ENCODE measurements at regions not wholly inside any gene's neighbourhood (a gene's known extent, or its start where the extent isn't known, plus 50 kb on each side); places are given as distances from the start of the nearest gene placed in this dataset.

DNA sequence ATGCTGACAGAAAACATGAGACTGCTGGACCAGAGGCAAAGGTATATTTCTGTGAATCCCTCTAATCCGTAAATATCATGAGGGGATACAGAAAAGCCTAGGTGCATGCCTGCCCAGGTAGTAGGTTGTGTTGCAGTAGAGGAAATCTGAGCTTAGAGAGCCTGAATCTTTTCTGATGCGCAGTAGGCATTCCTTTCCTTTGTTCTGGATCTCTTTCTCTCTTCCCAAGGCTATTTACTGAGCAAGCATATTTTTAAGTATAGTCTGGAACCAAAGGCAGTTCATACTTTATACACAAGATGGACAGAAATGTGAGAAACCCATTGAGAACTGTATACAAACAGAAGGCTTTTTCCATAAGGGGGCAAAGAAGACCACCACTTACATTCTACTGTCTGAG is 359.3 kb downstream of the TMEM161B start:
- ChIA-PET POLR2A (no interaction called here), CTCF (no interaction called here)
- Mint-ChIP-seq H3K36me3 (ENCODE audit: low read depth) (no peaks in the 10 kb centered on the region), H3K27ac (no peak overlapping the region), H3K4me3 (no peak overlapping the region), H3K4me1 (no peaks in the 10 kb centered on the region), H3K27me3 (no peaks in the 10 kb centered on the region), H3K9me3 (no peaks in the 10 kb centered on the region)
- no peak for DNase-seq

DNA sequence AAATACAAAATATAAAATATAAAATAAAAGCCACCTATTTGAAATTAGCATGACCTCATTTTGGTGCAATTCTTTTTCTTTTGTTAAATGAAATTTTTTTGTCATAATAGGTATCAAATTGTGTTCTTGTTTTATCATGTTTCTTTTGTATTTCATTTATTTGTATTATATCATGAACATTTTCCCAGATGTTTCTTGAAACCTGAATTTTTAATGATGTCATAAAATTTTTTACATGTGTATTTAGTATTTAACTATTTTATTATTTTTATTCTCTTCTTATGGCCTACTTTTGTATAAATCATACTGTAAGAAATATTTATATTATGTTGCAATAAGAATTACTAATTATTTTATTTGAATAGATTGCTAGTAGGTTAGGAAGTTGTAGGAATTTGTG is 361.7 kb downstream of the TMEM161B start:
- DNase-seq = no peak
- POLR2A ChIA-PET = no interaction called here
- CTCF ChIA-PET = no interaction called here
- Mint-ChIP-seq H3K9me3 (no peaks in the 10 kb centered on the region), H3K4me1 (no peaks in the 10 kb centered on the region), H3K36me3 (ENCODE audit: low read depth) (no peaks in the 10 kb centered on the region), H3K27ac (no peak overlapping the region), H3K4me3 (no peak overlapping the region), H3K27me3 (no peaks in the 10 kb centered on the region)

DNA sequence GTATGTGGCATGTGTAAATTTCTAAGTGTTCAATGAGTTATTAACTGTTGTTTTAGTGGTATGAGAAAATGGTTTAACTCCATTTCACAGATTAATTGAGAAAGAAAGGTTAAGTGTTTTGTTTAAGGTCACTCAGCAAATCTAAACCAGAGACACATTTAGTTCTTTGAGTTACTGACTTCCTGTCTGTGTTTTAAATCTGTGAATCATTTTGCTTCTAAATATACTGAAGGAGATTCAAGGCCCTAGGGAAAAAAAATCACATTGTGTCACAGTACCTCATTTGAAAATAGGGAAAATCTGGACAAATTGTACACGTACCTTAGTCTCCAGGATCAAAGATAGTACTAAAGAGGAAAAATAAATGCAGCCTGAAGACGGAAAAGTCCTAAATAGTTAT is 368.2 kb downstream of the TMEM161B start:
- no peak for DNase-seq
- CTCF ChIA-PET = no interaction called here
- Mint-ChIP-seq H3K27ac (no peak overlapping the region), H3K27me3 (no peaks in the 10 kb centered on the region), H3K4me1 (no peaks in the 10 kb centered on the region), H3K9me3 (no peaks in the 10 kb centered on the region), H3K36me3 (ENCODE audit: low read depth) (no peaks in the 10 kb centered on the region), H3K4me3 (no peak overlapping the region)
- POLR2A ChIA-PET = no interaction called here

DNA sequence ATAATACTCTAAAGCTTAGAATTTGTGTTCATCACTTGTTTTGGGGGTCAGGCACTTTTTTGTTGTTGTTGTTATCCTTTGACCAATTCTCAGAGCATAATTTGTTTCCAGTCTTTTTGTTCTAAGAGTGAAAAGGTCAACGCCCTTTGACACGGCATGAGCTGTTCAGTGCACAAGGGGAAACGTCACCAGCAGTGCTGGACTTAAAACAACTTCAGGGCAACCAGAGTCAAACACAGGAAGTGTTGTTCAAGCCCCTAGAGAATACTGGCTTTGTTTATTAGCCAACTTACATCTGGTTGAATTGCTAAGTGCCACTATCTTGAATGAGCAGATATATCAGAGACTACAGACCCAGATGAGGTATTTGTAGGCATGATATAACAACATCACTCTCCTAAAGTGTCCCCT is 368.9 kb downstream of the TMEM161B start:
- CTCF ChIA-PET = no interaction called here

DNA sequence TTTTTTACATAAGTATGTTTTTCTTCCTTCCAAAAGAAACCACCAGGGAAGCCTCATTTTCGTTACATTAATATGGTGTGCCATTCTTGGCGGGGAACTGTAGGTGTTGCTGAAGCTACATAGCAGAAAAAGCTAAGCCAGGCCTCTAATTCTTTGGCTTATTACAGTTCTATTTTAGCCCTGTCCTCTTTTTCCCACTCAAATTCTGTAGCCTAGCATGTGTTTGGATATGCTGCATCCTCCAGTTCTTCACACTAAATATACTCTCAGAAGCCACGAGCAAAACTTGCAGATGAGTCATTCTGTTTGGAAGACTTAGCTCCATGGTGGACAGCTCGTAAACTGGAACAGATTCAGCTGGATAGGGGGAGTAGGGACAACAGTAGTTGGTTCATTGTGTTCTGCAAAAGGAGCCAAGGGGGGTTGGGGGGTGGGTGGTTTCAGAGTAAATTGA is 369.4 kb downstream of the TMEM161B start:
- DNase-seq = no peak
- CTCF ChIA-PET = no interaction called here
- Mint-ChIP-seq H3K4me3 (no peak overlapping the region), H3K4me1 (no peaks in the 10 kb centered on the region), H3K27ac (no peak overlapping the region), H3K9me3 (no peaks in the 10 kb centered on the region), H3K36me3 (ENCODE audit: low read depth) (no peaks in the 10 kb centered on the region), H3K27me3 (no peaks in the 10 kb centered on the region)
- POLR2A ChIA-PET = no interaction called here

More for the DNA sequence above, 368.9 kb downstream of the TMEM161B start:
- no peaks in the 10 kb centered on the region for H3K9me3 Mint-ChIP-seq
- no peaks in the 10 kb centered on the region for H3K36me3 Mint-ChIP-seq (ENCODE audit: low read depth)
- no peaks in the 10 kb centered on the region for H3K4me1 Mint-ChIP-seq
- POLR2A ChIA-PET = no interaction called here
- no peaks in the 10 kb centered on the region for H3K27me3 Mint-ChIP-seq
- DNase-seq = no peak
- no peak overlapping the region for H3K4me3 Mint-ChIP-seq
- H3K27ac Mint-ChIP-seq = no peak overlapping the region

DNA sequence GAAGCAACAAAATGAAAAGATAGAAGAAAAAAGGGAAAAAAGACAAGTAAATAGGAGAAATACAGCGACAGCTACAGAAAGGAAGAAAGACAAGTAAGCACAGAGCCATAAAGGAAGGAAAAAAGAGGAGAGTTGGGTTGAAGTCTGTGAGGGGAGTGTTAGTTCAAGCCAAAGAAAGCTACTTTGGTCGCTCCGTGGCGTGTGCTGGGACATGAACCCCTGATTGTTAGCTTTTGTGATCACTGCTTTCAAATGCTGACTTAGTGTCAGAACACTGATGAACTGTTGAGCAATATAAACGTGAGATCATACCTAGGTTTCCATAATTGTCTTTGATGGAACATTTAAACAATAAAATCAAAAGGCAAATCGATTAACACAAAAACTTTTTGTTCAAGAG is 370.1 kb downstream of the TMEM161B start:
- POLR2A ChIA-PET = no interaction called here
- no peaks in the 10 kb centered on the region for H3K9me3 Mint-ChIP-seq
- H3K36me3 Mint-ChIP-seq (ENCODE audit: low read depth) = no peaks in the 10 kb centered on the region
- no peak overlapping the region for H3K27ac Mint-ChIP-seq
- H3K27me3 Mint-ChIP-seq = no peaks in the 10 kb centered on the region
- H3K4me1 Mint-ChIP-seq = no peaks in the 10 kb centered on the region
- H3K4me3 Mint-ChIP-seq = no peak overlapping the region
- CTCF ChIA-PET = no interaction called here
- DNase-seq = no peak

DNA sequence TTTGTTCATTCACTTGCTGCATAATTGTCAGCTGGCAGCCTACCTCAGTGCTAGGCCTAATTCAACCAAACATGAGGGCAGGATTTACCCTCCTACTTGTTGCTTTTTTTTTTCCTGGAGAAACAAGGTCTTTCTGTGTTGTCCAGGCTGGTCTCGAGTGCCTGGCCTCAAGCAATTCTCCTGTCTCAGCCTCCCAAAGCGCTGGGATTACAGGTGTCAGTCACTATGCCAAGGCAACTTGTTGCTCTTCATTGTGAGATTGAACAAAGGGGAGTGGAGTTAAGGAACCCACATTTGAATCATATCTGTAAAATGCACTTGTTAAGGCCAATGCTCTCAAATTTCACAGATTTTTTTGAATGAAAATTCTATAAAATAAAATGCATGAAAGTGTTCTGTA is 380.5 kb downstream of the TMEM161B start:
- POLR2A ChIA-PET = no interaction called here
- no peak overlapping the region for H3K4me3 Mint-ChIP-seq
- H3K4me1 Mint-ChIP-seq = no peaks in the 10 kb centered on the region
- no peaks in the 10 kb centered on the region for H3K27me3 Mint-ChIP-seq
- no peak overlapping the region for H3K27ac Mint-ChIP-seq
- no peaks in the 10 kb centered on the region for H3K9me3 Mint-ChIP-seq
- no peaks in the 10 kb centered on the region for H3K36me3 Mint-ChIP-seq (ENCODE audit: low read depth)
- CTCF ChIA-PET = no interaction called here
- no peak for DNase-seq

DNA sequence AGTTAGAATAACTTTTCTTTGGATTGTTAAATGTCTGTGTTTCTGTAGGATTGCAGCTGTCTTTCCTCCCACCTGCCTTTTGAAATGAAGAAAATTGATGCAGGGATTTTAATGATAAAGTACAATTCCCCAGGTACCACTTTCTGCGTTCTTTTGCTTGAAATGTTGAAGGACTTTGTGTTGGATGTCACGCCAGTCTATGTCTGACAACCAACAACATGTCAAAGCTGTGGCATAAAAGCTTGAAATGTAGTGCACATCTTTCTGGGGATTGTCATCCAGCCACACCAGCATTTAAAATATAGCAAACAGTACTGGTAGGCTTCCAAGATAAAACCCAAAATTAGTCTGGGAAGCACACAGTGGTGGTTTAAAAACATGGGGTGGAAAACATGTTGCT is 381.4 kb downstream of the TMEM161B start:
- Mint-ChIP-seq H3K27ac (no peak overlapping the region), H3K36me3 (ENCODE audit: low read depth) (no peaks in the 10 kb centered on the region), H3K27me3 (no peaks in the 10 kb centered on the region), H3K4me3 (no peak overlapping the region), H3K9me3 (no peaks in the 10 kb centered on the region), H3K4me1 (no peaks in the 10 kb centered on the region)
- DNase-seq = no peak
- ChIA-PET POLR2A (no interaction called here), CTCF (no interaction called here)

DNA sequence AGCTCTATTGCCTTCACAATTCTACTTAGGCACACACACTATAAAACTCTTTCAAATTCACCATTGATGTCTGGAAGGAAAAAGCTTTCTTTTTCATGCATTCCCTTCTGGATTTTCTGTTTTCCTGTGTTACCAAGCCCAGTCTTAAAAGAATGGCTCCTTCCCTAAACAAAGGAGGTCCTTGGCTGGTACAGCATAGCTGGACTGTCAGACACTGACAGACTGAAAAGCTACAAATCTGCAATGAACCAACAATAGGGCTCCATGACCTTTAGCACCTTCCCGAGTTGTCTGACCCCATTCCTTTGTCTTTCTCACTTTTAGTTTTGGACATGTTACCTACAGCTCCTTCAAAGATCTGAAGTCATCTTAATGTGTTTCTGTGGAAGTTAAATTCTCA is 382.5 kb downstream of the TMEM161B start:
- DNase-seq = no peak
- H3K36me3 Mint-ChIP-seq (ENCODE audit: low read depth) = no peaks in the 10 kb centered on the region
- no peaks in the 10 kb centered on the region for H3K27me3 Mint-ChIP-seq
- CTCF ChIA-PET = no interaction called here
- H3K4me1 Mint-ChIP-seq = no peaks in the 10 kb centered on the region
- no peaks in the 10 kb centered on the region for H3K9me3 Mint-ChIP-seq
- H3K4me3 Mint-ChIP-seq = no peak overlapping the region
- no peak overlapping the region for H3K27ac Mint-ChIP-seq
- POLR2A ChIA-PET = no interaction called here

DNA sequence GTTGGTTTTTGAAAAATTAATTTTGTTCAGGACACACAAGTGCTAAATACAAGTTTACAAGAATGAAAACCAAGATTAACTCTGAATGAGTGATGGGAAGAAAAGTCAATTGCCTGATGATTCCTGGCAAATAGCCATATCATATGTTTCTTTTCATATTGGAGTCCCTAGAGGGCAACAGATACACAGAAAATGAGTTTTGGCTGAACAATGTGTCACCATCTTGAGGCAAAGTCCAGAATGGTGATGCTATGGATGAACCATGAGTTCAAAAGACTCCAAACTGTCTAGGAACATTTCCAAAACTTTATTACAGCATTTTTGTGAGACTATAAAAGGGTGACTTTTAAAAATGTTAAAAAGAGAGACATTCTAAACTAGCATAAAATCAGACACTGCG is 382.9 kb downstream of the TMEM161B start:
- Mint-ChIP-seq H3K36me3 (ENCODE audit: low read depth) (no peaks in the 10 kb centered on the region), H3K4me1 (no peaks in the 10 kb centered on the region), H3K9me3 (no peaks in the 10 kb centered on the region), H3K4me3 (no peak overlapping the region), H3K27ac (no peak overlapping the region), H3K27me3 (no peaks in the 10 kb centered on the region)
- no peak for DNase-seq
- CTCF ChIA-PET = no interaction called here
- POLR2A ChIA-PET = no interaction called here

DNA sequence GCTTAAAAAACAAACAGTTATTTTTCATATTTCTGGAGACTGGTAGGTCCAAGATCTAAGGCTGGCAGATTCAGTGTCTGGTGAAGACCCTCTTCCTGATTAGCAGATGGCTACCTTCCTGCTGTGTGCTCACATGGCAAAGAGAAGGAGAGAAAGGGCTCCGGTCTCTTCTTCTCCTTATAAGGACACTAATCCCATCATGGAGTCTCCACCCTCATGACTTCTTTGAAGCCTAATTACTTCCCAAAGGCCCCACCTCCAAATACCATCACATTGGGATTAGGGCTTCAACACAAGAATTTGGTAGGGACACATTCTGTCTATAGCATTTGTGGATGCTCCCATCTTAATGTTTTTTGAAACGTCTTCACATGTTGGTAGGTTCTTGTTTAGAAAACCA is 391.1 kb downstream of the TMEM161B start:
- DNase-seq = no peak
- no peaks in the 10 kb centered on the region for H3K36me3 Mint-ChIP-seq (ENCODE audit: low read depth)
- H3K4me3 Mint-ChIP-seq = no peak overlapping the region
- no peaks in the 10 kb centered on the region for H3K9me3 Mint-ChIP-seq
- no peaks in the 10 kb centered on the region for H3K4me1 Mint-ChIP-seq
- ChIA-PET CTCF (no interaction called here), POLR2A (no interaction called here)
- H3K27ac Mint-ChIP-seq = no peak overlapping the region
- no peaks in the 10 kb centered on the region for H3K27me3 Mint-ChIP-seq

DNA sequence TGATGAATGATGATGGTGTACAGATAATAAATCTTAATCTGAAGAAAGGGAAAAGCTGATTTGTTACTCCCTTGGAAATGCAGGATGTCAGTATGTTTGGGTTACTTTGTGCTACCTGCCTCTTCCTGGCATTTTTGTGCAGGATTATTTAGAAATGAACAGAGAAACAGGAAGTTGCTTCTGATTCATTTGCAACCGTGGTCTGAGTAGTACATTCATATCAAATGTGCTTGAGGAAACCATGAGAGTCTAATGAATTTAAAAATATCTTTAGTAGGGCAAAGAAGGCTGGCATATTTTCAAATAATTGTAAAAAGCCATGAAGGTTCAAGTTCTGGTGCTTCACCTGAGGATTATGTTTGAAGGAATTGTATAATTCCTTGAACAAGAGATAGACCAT is 391.6 kb downstream of the TMEM161B start:
- no peaks in the 10 kb centered on the region for H3K4me1 Mint-ChIP-seq
- no peaks in the 10 kb centered on the region for H3K27me3 Mint-ChIP-seq
- no peaks in the 10 kb centered on the region for H3K36me3 Mint-ChIP-seq (ENCODE audit: low read depth)
- no peaks in the 10 kb centered on the region for H3K9me3 Mint-ChIP-seq
- no peak overlapping the region for H3K4me3 Mint-ChIP-seq
- CTCF ChIA-PET = no interaction called here
- no peak overlapping the region for H3K27ac Mint-ChIP-seq
- no peak for DNase-seq
- POLR2A ChIA-PET = no interaction called here

DNA sequence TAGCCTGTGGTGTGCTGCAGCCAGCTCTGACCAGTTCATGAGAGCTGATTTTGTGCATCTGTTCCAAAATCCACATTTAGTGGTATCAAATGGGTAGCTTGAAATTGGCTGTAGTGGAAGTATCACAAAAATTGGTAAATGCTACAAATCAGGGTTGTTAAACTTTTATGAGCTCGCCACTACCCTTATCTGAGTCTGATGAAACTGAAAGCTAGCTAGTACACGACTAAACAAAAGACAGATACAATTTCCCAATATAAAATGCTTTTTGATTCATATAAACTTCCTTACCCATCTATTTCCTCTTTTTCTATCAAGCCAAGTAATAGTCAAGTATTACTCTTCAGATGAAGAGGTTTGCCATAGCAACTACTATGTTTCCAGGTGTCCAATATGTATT is 392.0 kb downstream of the TMEM161B start:
- no peak for DNase-seq
- no peaks in the 10 kb centered on the region for H3K4me1 Mint-ChIP-seq
- H3K36me3 Mint-ChIP-seq (ENCODE audit: low read depth) = no peaks in the 10 kb centered on the region
- H3K9me3 Mint-ChIP-seq = no peaks in the 10 kb centered on the region
- H3K27ac Mint-ChIP-seq = no peak overlapping the region
- CTCF ChIA-PET = no interaction called here
- H3K4me3 Mint-ChIP-seq = no peak overlapping the region
- no peaks in the 10 kb centered on the region for H3K27me3 Mint-ChIP-seq
- POLR2A ChIA-PET = no interaction called here

DNA sequence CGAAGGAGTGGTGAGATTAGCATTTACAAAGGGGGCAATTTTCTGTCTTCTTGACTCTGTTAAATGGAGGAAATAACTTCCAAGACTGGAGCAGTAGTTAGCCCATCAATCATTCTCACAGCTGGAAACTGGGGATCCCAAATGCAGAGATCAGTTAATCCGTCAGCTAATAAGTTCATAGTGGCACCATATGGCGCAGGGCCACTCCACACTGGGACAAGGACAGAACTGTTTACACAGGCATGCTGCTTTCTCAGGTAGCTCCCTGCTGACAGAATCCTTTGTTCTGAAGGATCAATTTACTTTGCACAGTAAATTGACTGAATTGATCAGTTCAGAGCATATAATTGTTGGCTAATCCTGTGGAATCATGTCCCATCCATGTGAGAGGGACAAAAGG is 395.7 kb downstream of the TMEM161B start:
- Mint-ChIP-seq H3K27ac (no peak overlapping the region), H3K4me3 (no peak overlapping the region), H3K36me3 (ENCODE audit: low read depth) (no peaks in the 10 kb centered on the region), H3K27me3 (no peaks in the 10 kb centered on the region), H3K9me3 (no peaks in the 10 kb centered on the region), H3K4me1 (no peaks in the 10 kb centered on the region)
- no peak for DNase-seq
- POLR2A ChIA-PET = no interaction called here
- CTCF ChIA-PET = no interaction called here

DNA sequence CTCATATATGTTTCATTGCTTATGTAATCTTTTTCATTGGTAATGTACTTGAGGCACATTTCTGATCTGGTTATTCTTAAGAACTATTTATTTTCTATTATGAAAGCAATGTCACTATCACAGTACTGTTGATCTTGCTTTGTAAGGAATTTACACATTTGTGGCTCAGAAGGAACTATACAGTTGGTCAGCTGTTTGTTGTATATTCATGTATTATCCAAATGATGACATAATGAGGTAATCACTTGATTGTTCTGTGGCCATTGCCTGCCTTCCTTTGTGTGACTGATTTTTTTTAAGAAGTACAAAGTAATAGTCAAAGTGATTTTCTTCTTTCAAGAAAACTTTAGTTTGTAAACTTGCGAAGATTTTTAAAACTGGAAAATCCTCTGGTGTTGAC is 399.9 kb downstream of the TMEM161B start:
- Mint-ChIP-seq H3K27ac (no peak overlapping the region), H3K4me1 (no peaks in the 10 kb centered on the region), H3K36me3 (ENCODE audit: low read depth) (no peaks in the 10 kb centered on the region), H3K4me3 (no peak overlapping the region), H3K9me3 (no peaks in the 10 kb centered on the region), H3K27me3 (no peaks in the 10 kb centered on the region)
- ChIA-PET POLR2A (no interaction called here), CTCF (no interaction called here)
- no peak for DNase-seq

Data from activated CD4-positive, alpha-beta T cell treated with anti-CD3 and anti-CD28 coated beads, Interleukin-2, amount 10 ng/mL, durations not matched to agents 7 days and 5 days (primary cell).